ENCODE measurements at regions not wholly inside any gene's neighbourhood (a gene's known extent, or its start where the extent isn't known, plus 50 kb on each side); places are given as distances from the start of the nearest gene placed in this dataset.

DNA sequence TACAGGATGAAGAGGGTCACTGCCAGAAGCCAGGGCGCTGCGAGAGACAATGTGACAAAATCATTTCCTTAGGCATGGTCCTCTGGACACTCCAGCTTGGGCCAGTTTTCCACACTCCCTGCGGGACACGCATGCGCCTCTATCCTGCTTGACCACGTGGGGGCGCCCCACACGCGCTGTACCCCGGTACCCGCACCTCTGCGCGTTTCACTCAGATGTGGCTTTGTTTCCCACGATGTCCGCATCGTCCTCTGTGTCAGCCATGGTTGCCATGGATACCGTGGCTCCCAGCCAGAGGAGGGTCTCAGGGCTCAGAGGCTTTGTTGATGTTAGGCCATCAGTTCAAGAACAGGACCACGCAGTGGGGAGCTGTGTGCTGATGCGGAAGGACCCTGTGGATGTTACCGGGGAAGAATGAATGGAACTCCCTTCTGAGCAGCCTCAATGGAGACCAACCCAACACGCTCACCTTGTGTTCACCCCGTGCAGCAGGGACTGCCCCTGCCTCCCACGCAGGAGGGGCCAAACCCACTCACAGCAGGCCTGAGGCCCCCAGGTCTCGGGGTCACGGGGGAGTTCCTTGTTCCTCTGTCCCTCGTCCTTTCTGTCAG is 65.8 kb upstream of the SLC22A11 start:
- no peak for TF ChIP-seq EZH2 (IDR thresholded peaks at IDR 0.05; ENCODE audit: insufficient read depth, poor library complexity, severe bottlenecking)
- no peak for TF ChIP-seq EZH2phosphoT487 (IDR thresholded peaks at IDR 0.05; ENCODE audit: insufficient read depth, low read depth)
